OCI-LY1 (cell line): ENCODE measurements at regions not wholly inside any gene's neighbourhood (a gene's known extent, or its start where the extent isn't known, plus 50 kb on each side); places are given as distances from the start of the nearest gene placed in this dataset.
"Not testable (repeated sequence)": the region's sequence is repeated elsewhere in the genome, so short reads cannot be mapped to it uniquely, and the experiment has no call there.

ENCODE experiments used
- H2AFZ ChIP-seq: fragments of 200-600 bp; sonication (generic), shearing (Covaris generic); 2 replicates; pipeline ENCODE4 v1.6.0; 2014; ENCODE audit warnings: antibody characterized with exemption, mild to moderate bottlenecking, low read length
- H3F3A ChIP-seq: fragments of 200-600 bp; sonication (generic), shearing (Covaris generic); 2 replicates; pipeline ENCODE4 v1.6.0; 2014; ENCODE audit warnings: mild to moderate bottlenecking, antibody characterized with exemption, low read length, moderate library complexity; ENCODE audit not compliant: insufficient read depth
- H3K27ac ChIP-seq: fragments of 200-600 bp; sonication (generic); 2 replicates; pipeline ENCODE4 v1.5.1; 2014; ENCODE audit warnings: low read length, mixed run types, mild to moderate bottlenecking, low read depth; ENCODE audit not compliant: poor library complexity, severe bottlenecking
- H3K27me3 ChIP-seq: fragments of 200-600 bp; sonication (generic); 2 replicates; pipeline ENCODE4 v1.6.0; 2014; ENCODE audit warnings: antibody characterized with exemption, mild to moderate bottlenecking, low read length, moderate library complexity; ENCODE audit not compliant: insufficient read depth
- H3K36me3 ChIP-seq: fragments of 200-600 bp; sonication (generic); 2 replicates; pipeline ENCODE4 v1.6.1; 2014; ENCODE audit warnings: mild to moderate bottlenecking, antibody characterized with exemption, low read length, moderate library complexity, mixed read lengths; ENCODE audit not compliant: insufficient read depth
- H3K4me1 ChIP-seq: fragments of 200-600 bp; sonication (generic); 2 replicates; pipeline ENCODE4 v1.5.1; 2014; ENCODE audit warnings: mild to moderate bottlenecking, low read length, moderate library complexity; ENCODE audit not compliant: insufficient read depth, severe bottlenecking
- H3K4me2 ChIP-seq: fragments of 200-600 bp; sonication (generic), shearing (Covaris generic); 2 replicates; pipeline ENCODE4 v1.6.1; 2014; ENCODE audit warnings: low read length
- H3K4me3 ChIP-seq: fragments of 200-600 bp; sonication (generic); 2 replicates; pipeline ENCODE4 v1.5.1; 2014; ENCODE audit warnings: low read length, low read depth, mild to moderate bottlenecking, mixed read lengths; ENCODE audit not compliant: poor library complexity, severe bottlenecking
- H3K79me2 ChIP-seq: fragments of 200-600 bp; shearing (Covaris generic); 2 replicates; pipeline ENCODE4 v1.6.1; 2016; ENCODE audit warnings: mixed run types, low read length, mixed read lengths; ENCODE audit not compliant: insufficient read depth
- H3K9ac ChIP-seq: fragments of 200-600 bp; sonication (generic), shearing (Covaris generic); 2 replicates; pipeline ENCODE4 v1.6.1; 2014; ENCODE audit warnings: mild to moderate bottlenecking, low read length, mixed read lengths
- H3K9me2 ChIP-seq: fragments of 200-600 bp; sonication (generic), shearing (Covaris generic); 2 replicates; pipeline ENCODE4 v1.6.1; 2014; ENCODE audit warnings: low read depth, mild to moderate bottlenecking, low read length, mixed read lengths
- H3K9me3 ChIP-seq: fragments of 200-600 bp; shearing (Covaris generic); 2 replicates; pipeline ENCODE4 v1.6.1; 2014; ENCODE audit warnings: low read length, mixed read lengths
- H4K20me1 ChIP-seq: fragments of 200-600 bp; sonication (generic), shearing (Covaris generic); 2 replicates; pipeline ENCODE4 v1.6.0; 2016; ENCODE audit warnings: mild to moderate bottlenecking, low read length; ENCODE audit not compliant: insufficient read depth
- EZH2 ChIP-seq: fragments of 200-600 bp; sonication (generic), shearing (Covaris generic); IDR thresholded peaks from 2 replicates; pipeline ENCODE4 v1.8.0; 2017; ENCODE audit warnings: borderline replicate concordance, mixed run types, mild to moderate bottlenecking, antibody characterized with exemption, low read length, moderate library complexity, mixed read lengths
- TF ChIP-seq, protein P1 (sequence below): fragments of 200-600 bp; sonication (generic), shearing (Covaris generic); IDR thresholded peaks from 2 replicates; pipeline ENCODE4 v1.5.1; 2017; ENCODE audit warnings: mild to moderate bottlenecking, antibody characterized with exemption, low read length, moderate library complexity, mixed read lengths

DNA sequence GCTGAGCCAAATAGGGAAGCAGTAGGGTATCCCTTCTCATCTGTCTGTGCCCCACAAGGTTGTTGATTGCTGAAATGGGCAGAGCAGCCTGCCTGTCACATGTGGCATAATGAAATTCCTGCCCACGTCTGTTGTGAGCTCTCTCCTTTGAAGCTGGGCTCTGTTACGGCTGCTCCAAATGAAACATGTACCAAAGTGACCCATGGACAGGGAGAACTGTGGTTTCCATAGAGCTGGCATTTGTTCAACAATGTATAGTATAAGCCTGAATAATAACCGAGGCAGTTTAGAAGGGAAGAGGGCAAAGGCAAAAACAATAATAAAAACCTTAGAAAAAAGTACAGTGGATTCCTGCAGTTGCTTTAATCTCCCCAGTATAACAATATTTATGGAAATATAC, 149.7 kb downstream of the LYPLAL1 start:
- no peaks in the 10 kb centered on the region for H3K4me1 ChIP-seq
- H3K9ac ChIP-seq: no peak overlapping the region
- no peak overlapping the region for H3K4me3 ChIP-seq
- no peaks in the 10 kb centered on the region for H3K27me3 ChIP-seq
- H3K4me2 ChIP-seq: no peak overlapping the region
- no peaks in the 10 kb centered on the region for H3K9me3 ChIP-seq
- H3K36me3 ChIP-seq: no peaks in the 10 kb centered on the region
- no peaks in the 10 kb centered on the region for H3K9me2 ChIP-seq
- H4K20me1 ChIP-seq: no peaks in the 10 kb centered on the region
- H2AFZ ChIP-seq: no peak overlapping the region
- TF ChIP-seq, protein P1, sequence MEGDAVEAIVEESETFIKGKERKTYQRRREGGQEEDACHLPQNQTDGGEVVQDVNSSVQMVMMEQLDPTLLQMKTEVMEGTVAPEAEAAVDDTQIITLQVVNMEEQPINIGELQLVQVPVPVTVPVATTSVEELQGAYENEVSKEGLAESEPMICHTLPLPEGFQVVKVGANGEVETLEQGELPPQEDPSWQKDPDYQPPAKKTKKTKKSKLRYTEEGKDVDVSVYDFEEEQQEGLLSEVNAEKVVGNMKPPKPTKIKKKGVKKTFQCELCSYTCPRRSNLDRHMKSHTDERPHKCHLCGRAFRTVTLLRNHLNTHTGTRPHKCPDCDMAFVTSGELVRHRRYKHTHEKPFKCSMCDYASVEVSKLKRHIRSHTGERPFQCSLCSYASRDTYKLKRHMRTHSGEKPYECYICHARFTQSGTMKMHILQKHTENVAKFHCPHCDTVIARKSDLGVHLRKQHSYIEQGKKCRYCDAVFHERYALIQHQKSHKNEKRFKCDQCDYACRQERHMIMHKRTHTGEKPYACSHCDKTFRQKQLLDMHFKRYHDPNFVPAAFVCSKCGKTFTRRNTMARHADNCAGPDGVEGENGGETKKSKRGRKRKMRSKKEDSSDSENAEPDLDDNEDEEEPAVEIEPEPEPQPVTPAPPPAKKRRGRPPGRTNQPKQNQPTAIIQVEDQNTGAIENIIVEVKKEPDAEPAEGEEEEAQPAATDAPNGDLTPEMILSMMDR: no peak
- no peak for TF ChIP-seq EZH2
- H3K79me2 ChIP-seq: no peaks in the 10 kb centered on the region
- H3K27ac ChIP-seq: no peak overlapping the region
- H3F3A ChIP-seq: no peaks in the 10 kb centered on the region

DNA sequence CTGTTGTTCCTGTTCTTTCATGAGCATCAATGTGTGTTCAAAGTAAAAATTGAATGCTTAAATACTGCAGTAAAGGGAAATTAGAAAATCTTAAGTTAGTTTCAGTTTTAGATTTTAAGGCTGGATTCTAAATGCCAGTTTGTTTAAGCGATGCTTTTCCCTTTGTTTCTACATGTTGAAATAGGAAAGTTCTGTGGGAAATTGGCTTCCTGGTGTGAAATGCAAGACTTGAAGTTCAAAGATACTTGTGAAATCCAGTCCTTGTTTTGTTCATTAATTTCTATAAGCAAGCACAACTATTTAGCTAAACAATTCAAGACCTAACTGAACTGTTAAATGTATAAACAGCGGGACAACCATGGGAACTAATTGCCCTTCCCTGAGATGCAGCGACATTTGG, 149.1 kb downstream of the LYPLAL1 start:
- Histone ChIP-seq H2AFZ (no peak overlapping the region), H3K27me3 (no peaks in the 10 kb centered on the region), H3K4me3 (no peak overlapping the region)

DNA sequence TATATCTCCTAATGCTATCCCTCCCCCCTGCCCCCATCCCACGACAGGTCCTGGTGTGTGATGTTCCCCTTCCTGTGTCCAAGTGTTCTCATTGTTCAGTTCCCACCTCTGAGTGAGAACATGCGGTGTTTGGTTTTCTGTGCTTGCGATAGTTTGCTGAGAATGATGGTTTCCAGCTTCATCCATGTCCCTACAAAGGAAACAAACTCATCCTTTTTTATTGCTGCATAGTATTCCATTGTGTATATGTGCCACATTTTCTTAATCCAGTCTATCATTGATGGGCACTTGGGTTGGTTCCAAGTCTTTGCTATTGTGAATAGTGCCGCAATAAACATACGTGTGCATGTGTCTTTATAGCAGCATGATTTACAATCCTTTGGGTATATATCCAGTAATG, 146.9 kb downstream of the LYPLAL1 start:
- not testable (repeated sequence) for H4K20me1 ChIP-seq, H3K9ac ChIP-seq, H3K27me3 ChIP-seq, H3K27ac ChIP-seq, H2AFZ ChIP-seq, H3K4me3 ChIP-seq, H3F3A ChIP-seq, H3K79me2 ChIP-seq, H3K4me1 ChIP-seq, H3K9me2 ChIP-seq, H3K9me3 ChIP-seq, H3K36me3 ChIP-seq, H3K4me2 ChIP-seq

More for the DNA sequence above, 149.1 kb downstream of the LYPLAL1 start:
- no peak overlapping the region for H3K27ac ChIP-seq
- H3K9me2 ChIP-seq: no peaks in the 10 kb centered on the region
- TF ChIP-seq EZH2: no peak
- TF ChIP-seq, protein P1: no peak
- no peaks in the 10 kb centered on the region for H4K20me1 ChIP-seq
- H3F3A ChIP-seq: no peaks in the 10 kb centered on the region
- H3K9ac ChIP-seq: no peak overlapping the region
- no peaks in the 10 kb centered on the region for H3K4me1 ChIP-seq
- H3K4me2 ChIP-seq: no peak overlapping the region
- no peaks in the 10 kb centered on the region for H3K36me3 ChIP-seq
- no peaks in the 10 kb centered on the region for H3K9me3 ChIP-seq
- H3K79me2 ChIP-seq: no peaks in the 10 kb centered on the region

DNA sequence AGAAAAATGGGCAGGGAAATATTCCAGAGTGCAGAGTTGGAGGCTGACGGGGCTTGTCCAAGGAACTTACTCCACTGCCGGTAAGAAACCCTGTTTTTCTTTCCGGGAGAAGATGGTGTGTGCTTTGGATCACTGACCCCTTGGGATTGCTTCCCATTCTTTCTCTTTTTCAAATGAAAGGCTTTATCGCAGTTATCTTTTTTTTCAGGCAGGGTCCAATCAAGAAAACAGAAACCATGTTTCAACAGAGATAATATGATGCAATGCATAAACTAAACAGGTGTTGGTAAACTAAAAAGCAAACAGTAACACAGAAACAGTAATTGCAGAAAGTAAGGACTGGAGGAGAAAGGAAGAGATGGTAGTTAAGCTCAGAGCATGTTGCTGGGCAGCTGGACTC, 145.1 kb downstream of the LYPLAL1 start:
- no peak overlapping the region for H3K4me3 ChIP-seq
- H3K4me1 ChIP-seq: no peaks in the 10 kb centered on the region
- H3K27ac ChIP-seq: no peak overlapping the region
- no peaks in the 10 kb centered on the region for H3K36me3 ChIP-seq
- H3K9me3 ChIP-seq: no peaks in the 10 kb centered on the region
- no peak overlapping the region for H3K9ac ChIP-seq
- no peaks in the 10 kb centered on the region for H4K20me1 ChIP-seq
- H3K4me2 ChIP-seq: no peak overlapping the region
- no peak overlapping the region for H2AFZ ChIP-seq
- H3K27me3 ChIP-seq: no peaks in the 10 kb centered on the region
- H3K79me2 ChIP-seq: no peaks in the 10 kb centered on the region
- H3F3A ChIP-seq: no peaks in the 10 kb centered on the region
- no peaks in the 10 kb centered on the region for H3K9me2 ChIP-seq
- TF ChIP-seq, protein P1: no peak
- no peak for TF ChIP-seq EZH2
